ENCODE measurements at regions not wholly inside any gene's neighbourhood (a gene's known extent, or its start where the extent isn't known, plus 50 kb on each side); places are given as distances from the start of the nearest gene placed in this dataset.

DNA sequence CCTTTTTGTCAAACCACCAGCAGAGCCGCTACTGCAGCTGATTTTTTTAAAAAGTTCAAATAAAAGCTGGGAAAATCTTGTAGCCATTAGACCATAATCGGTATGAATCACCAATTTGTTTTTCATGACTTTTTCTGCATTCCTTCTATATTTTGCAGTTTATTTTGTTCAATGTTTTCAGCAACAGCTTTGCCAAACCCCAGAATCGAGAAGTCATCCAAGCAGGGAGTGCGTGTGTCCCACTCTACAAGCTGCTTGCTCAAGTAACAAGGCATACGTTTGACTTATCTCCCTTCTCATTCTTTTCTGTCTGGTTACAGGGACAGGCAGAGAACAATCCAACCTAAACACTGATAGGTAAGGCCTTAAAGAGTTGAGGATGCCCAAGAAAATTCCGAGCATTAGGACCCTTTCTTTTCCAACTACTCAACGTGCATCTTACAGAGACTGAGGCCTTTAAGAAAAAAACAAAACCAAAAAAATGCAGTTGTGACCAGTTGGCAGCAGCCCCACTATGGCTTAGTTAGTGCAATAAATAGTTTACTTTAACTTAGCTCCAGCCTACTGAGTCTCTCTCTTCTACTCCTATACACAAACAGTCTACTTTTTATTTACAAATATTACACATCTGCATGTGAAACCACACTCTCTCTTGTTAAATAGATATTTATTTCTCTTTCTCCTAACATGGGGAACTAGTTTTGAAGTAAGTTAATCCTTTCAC is 134.7 kb upstream of the SLIT3 start:
- TF ChIP-seq ZNF274 (IDR thresholded peaks at IDR 0.05; ENCODE audit: low read depth, low read length) = no peak
- no peak for TF ChIP-seq SUZ12 (IDR thresholded peaks at IDR 0.05; ENCODE audit: extremely low read depth, insufficient read depth, insufficient read length)
- TF ChIP-seq YY1 (IDR thresholded peaks at IDR 0.05; ENCODE audit: insufficient read depth, insufficient read length) = no peak

Data from NT2/D1 (cell line).